Breast epithelium (tissue), 4 donors: ENCODE measurements at regions not wholly inside any gene's neighbourhood (a gene's known extent, or its start where the extent isn't known, plus 50 kb on each side); places are given as distances from the start of the nearest gene placed in this dataset.
"Not testable (repeated sequence)": the region's sequence is repeated elsewhere in the genome, so short reads cannot be mapped to it uniquely, and the experiment has no call there.

Experiments
- DNase-seq, 2 donors: peaks; one replicate each; pipeline ENCODE4 v3.0.0-alpha.2; 2019; ENCODE audit warnings: low spot score in 2 of 2
- H3K27ac ChIP-seq, 2 donors: fragments of 200-600 bp; sonication (generic) in 1 of 2; one replicate each; pipeline ENCODE4 v1.5.1; 2016 to 2019; ENCODE audit warnings: mild to moderate bottlenecking in 1 of 2
- H3K27me3 ChIP-seq, 2 donors: fragments of 200-600 bp; sonication (generic) in 1 of 2; one replicate each; pipeline versions ENCODE4 v1.5.1 to v1.6.0; 2017 to 2019; ENCODE audit warnings: control low read depth in 1 of 2, mild to moderate bottlenecking in 1 of 2
- H3K36me3 ChIP-seq: fragments of 200-600 bp; one replicate; pipeline ENCODE4 v1.5.1; 2019
- H3K4me1 ChIP-seq, 2 donors: fragments of 200-600 bp; sonication (generic); one replicate each; pipeline ENCODE4 v1.5.1; 2016 to 2019; ENCODE audit warnings: control low read depth in 1 of 2
- H3K4me3 ChIP-seq, 3 donors: fragments of 200-600 bp; sonication (generic); 1 replicate in 2 of 3; 2 replicates in 1 of 3; pipeline ENCODE4 v1.5.1; 2016 to 2019; ENCODE audit warnings: mild to moderate bottlenecking in 3 of 3, moderate library complexity in 2 of 3
- H3K9me3 ChIP-seq, 2 donors: fragments of 200-600 bp; sonication (generic) in 1 of 2; one replicate each; pipeline ENCODE4 v1.5.1; 2016 to 2019; ENCODE audit warnings: control low read depth in 1 of 2
- POLR2A ChIP-seq: fragments of 450-650 bp; IDR thresholded peaks from one replicate; pipeline ENCODE4 v1.6.1; 2016; ENCODE audit warnings: antibody characterized with exemption, mild to moderate bottlenecking, moderate library complexity
- POLR2AphosphoS5 ChIP-seq, 3 donors: sonication (generic); formaldehyde crosslinking; IDR thresholded peaks; one replicate each; pipeline ENCODE4 v1.6.1; 2017; ENCODE audit warnings: antibody characterized with exemption in 3 of 3
- intact Hi-C: fragments of 100-400 bp; cut with DNase I; formaldehyde crosslinking; loops from one replicate; pipeline ENCODE4 v1.15.1; 2023; ENCODE audit warnings: low total_unique reads
- TF ChIP-seq, protein P1 (sequence below), 3 donors: fragments of 450-650 bp; IDR thresholded peaks; one replicate each; pipeline ENCODE4 v1.5.1; 2016 to 2017; ENCODE audit warnings: antibody characterized with exemption in 3 of 3, mild to moderate bottlenecking in 3 of 3, moderate library complexity in 3 of 3

DNA sequence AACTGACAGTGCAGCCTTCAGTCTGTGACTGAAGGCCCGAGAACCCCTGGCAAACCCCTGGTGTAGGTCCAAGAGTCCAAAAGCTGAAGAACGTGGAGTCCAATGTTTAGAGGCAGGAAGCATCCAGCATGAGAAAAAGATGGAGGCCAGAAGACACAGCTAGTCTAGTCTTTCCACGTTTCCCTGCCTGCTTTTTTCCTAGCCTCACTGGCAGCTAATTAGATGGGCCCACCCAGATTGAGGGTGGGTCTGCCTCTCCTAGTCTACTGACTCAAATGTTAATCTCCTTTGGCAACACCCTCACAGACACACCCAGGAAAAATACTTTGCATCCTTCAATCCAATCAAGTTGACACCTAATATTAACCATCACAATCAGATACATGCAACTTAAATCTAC is 87.8 kb downstream of the TENT5D start:
- H3K4me1 ChIP-seq, H3K27me3 ChIP-seq, H3K9me3 ChIP-seq, DNase-seq, intact Hi-C loops, H3K36me3 ChIP-seq, H3K27ac ChIP-seq, H3K4me3 ChIP-seq: not testable (repeated sequence)

DNA sequence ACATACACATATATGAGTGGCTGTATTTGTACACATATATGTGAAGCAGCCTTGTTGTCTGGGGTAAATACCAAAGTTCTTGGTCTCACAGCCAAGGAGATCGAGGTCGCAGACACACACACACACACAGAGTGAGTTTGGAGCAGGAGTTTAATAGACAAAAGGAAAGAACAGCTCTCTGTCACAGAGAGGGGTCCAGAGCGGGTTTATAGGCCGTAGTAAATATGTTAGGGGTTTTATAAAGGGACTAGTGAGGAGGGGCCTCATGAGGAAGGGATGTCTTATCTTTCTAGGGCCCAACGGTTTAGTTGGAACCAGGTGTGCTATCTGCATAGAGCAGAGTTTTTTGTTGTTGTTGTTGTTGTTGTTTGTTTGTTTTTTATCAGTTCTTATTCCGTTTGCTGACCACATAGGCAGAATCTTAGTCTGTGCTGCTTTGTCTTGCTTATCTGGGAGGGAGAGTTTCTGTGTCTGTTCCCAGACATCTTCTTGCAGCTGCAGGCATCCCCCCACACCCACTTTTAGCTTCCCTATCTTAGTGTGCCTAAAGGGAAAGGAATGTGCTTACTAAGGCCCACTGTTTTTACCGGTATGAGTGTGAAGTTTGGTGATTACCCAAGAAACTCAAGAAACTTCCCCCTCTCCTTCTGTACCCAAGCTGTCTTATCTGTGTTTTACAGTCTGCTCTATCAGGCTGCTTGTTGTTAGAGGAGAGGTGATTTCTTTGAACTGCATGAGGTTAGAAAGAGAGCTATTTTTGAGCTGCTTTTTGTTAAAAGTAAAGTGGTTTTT is 91.9 kb downstream of the TENT5D start:
- no peak overlapping the region for H3K4me3 ChIP-seq
- intact Hi-C loops = no loop called here
- H3K36me3 ChIP-seq = no peaks in the 10 kb centered on the region
- H3K27ac ChIP-seq = no peak overlapping the region
- H3K4me1 ChIP-seq = no peaks in the 10 kb centered on the region
- DNase-seq = no peak
- peaks cover 0 to 10% of the 10 kb centered on the region in 2 donors for H3K27me3 ChIP-seq
- H3K9me3 ChIP-seq = peaks cover 0 to under 1% of the 10 kb centered on the region in 2 donors
- TF ChIP-seq, protein P1, sequence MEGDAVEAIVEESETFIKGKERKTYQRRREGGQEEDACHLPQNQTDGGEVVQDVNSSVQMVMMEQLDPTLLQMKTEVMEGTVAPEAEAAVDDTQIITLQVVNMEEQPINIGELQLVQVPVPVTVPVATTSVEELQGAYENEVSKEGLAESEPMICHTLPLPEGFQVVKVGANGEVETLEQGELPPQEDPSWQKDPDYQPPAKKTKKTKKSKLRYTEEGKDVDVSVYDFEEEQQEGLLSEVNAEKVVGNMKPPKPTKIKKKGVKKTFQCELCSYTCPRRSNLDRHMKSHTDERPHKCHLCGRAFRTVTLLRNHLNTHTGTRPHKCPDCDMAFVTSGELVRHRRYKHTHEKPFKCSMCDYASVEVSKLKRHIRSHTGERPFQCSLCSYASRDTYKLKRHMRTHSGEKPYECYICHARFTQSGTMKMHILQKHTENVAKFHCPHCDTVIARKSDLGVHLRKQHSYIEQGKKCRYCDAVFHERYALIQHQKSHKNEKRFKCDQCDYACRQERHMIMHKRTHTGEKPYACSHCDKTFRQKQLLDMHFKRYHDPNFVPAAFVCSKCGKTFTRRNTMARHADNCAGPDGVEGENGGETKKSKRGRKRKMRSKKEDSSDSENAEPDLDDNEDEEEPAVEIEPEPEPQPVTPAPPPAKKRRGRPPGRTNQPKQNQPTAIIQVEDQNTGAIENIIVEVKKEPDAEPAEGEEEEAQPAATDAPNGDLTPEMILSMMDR (IDR thresholded peaks at IDR 0.05) = no peak
- no peak for TF ChIP-seq POLR2A
- TF ChIP-seq POLR2AphosphoS5 (IDR thresholded peaks at IDR 0.05) = no peak

DNA sequence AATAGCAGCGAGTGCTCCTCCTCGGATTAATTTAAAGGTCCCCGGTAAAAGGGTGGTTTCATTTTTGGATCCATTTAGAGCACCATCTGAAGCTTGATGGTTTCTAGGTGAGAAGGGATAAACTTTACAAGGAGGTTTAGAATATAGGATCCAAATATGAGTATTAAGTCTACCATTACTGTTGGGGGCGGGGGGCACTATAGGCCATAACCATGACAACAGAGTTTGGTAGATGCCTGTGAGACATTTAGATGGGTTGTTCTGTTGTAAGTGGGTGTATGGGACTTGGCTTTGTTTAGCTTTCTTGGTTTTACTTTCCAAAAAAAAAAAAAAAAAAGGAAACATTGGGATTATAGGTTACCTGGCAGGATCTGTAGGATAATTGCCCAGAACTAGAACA is 92.7 kb downstream of the TENT5D start:
- TF ChIP-seq, protein P1 (IDR thresholded peaks at IDR 0.05) = no peak
- TF ChIP-seq POLR2A (no peak), POLR2AphosphoS5 (IDR thresholded peaks at IDR 0.05) (no peak)
- Histone ChIP-seq H3K27ac (no peak overlapping the region), H3K4me1 (no peaks in the 10 kb centered on the region), H3K4me3 (no peak overlapping the region), H3K36me3 (no peaks in the 10 kb centered on the region), H3K27me3 (peaks cover 0 to 10% of the 10 kb centered on the region in 2 donors), H3K9me3 (no peaks in the 10 kb centered on the region)
- intact Hi-C loops = no loop called here
- DNase-seq = no peak

DNA sequence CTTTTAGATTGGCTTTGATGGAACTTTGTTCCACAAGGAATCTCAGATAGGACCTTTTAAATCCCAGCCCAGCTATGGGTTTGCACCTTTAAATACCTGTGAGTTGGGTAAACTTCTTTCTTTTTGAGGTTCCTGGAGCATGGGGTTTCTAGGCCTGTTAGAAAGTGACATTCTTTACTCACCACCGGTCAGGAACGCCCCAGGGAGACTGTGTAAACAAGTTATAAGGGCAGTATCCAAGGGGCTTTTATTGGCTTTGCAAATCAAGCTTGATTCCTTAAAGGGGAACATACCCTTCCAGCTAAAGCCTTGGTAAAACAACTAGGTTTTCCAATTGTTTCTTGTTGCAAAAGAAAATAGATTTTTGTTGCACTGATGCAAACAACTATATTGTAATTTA is 93.4 kb downstream of the TENT5D start:
- Histone ChIP-seq H3K36me3 (no peaks in the 10 kb centered on the region), H3K9me3 (no peaks in the 10 kb centered on the region), H3K4me3 (no peak overlapping the region), H3K4me1 (no peaks in the 10 kb centered on the region), H3K27me3 (peaks cover 0 to 10% of the 10 kb centered on the region in 2 donors), H3K27ac (no peak overlapping the region)
- no peak for DNase-seq
- intact Hi-C loops = no loop called here
- TF ChIP-seq POLR2AphosphoS5 (IDR thresholded peaks at IDR 0.05) (no peak), POLR2A (no peak)
- TF ChIP-seq, protein P1 (IDR thresholded peaks at IDR 0.05) = no peak

DNA sequence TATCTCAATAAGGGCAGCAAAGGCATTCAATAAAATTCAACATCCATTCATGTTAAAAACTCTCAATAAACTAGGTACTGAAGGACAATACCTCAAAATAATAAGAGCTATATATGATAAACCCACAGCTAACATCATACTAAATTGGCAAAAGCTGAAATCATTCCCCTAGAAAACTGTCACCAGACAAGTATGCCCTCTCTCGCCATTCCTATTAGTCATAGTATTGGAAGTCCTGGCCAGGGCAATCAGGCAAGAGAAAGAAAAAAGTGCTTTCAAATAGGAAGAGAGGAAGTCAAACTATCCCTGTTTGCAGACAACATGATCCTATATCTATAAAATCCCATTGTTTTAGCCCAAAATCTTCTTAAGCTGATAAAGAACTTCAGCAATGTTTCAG is 116.8 kb downstream of the TENT5D start:
- no peak overlapping the region for H3K4me3 ChIP-seq
- no peak for DNase-seq
- intact Hi-C loops = no loop called here
- TF ChIP-seq POLR2A (no peak), POLR2AphosphoS5 (IDR thresholded peaks at IDR 0.05) (no peak)
- TF ChIP-seq, protein P1 (IDR thresholded peaks at IDR 0.05) = no peak
- H3K9me3 ChIP-seq = peaks cover 0 to 12% of the 10 kb centered on the region in 2 donors
- no peak overlapping the region for H3K27ac ChIP-seq
- H3K27me3 ChIP-seq = no peaks in the 10 kb centered on the region
- no peaks in the 10 kb centered on the region for H3K36me3 ChIP-seq
- no peaks in the 10 kb centered on the region for H3K4me1 ChIP-seq
